GM23338 (cell line): ENCODE measurements at regions not wholly inside any gene's neighbourhood (a gene's known extent, or its start where the extent isn't known, plus 50 kb on each side); places are given as distances from the start of the nearest gene placed in this dataset.

ENCODE experiments used
- ATAC-seq: fragments of 200-7000 bp; cut with Tn5 transposase; 3 replicates; pipeline ENCODE4 v1.9.1; 2020
- DNase-seq: peaks from one replicate; pipeline ENCODE4 v3.0.0-alpha.2; 2015; ENCODE audit warnings: low spot score
- H2AFZ ChIP-seq: fragments of 200-600 bp; sonication (generic); 2 replicates; pipeline ENCODE4 v1.8.0; 2016; ENCODE audit warnings: antibody characterized with exemption, mild to moderate bottlenecking, moderate library complexity
- H3F3A ChIP-seq: fragments of 200-600 bp; sonication (generic); replicated peaks from 2 replicates; pipeline ENCODE4 v1.8.0; 2017; ENCODE audit warnings: antibody characterized with exemption, mixed run types, low read depth
- H3K27ac ChIP-seq: fragments of 200-600 bp; sonication (generic); 2 replicates; pipeline ENCODE4 v1.6.1; 2016; ENCODE audit warnings: low read depth
- H3K27me3 ChIP-seq: fragments of 200-600 bp; sonication (generic); 2 replicates; pipeline ENCODE4 v1.8.0; 2016; ENCODE audit warnings: mild to moderate bottlenecking, mixed run types, moderate library complexity; ENCODE audit not compliant: insufficient read depth
- H3K36me3 ChIP-seq: fragments of 200-600 bp; sonication (generic); 2 replicates; pipeline ENCODE4 v1.8.0; 2016; ENCODE audit warnings: mild to moderate bottlenecking; ENCODE audit not compliant: insufficient read depth
- H3K4me1 ChIP-seq: fragments of 200-600 bp; sonication (generic); 2 replicates; pipeline ENCODE4 v1.8.0; 2016; ENCODE audit warnings: mild to moderate bottlenecking, moderate library complexity; ENCODE audit not compliant: insufficient read depth
- H3K4me2 ChIP-seq: fragments of 200-600 bp; sonication (generic); 2 replicates; pipeline ENCODE4 v1.7.1; 2017; ENCODE audit warnings: mixed run types
- H3K4me3 ChIP-seq: fragments of 200-600 bp; sonication (generic); 2 replicates; pipeline ENCODE4 v1.6.1; 2016; ENCODE audit warnings: mixed run types
- H3K79me2 ChIP-seq: fragments of 200-600 bp; sonication (generic); replicated peaks from 2 replicates; pipeline ENCODE4 v1.8.0; 2017; ENCODE audit warnings: mild to moderate bottlenecking; ENCODE audit not compliant: insufficient read depth
- H3K9me2 ChIP-seq: fragments of 200-600 bp; sonication (generic); 2 replicates; pipeline ENCODE4 v1.8.0; 2017; ENCODE audit not compliant: insufficient read depth
- H4K20me1 ChIP-seq: fragments of 200-600 bp; sonication (generic); replicated peaks from 2 replicates; pipeline ENCODE4 v1.8.0; 2017; ENCODE audit warnings: mild to moderate bottlenecking; ENCODE audit not compliant: insufficient read depth
- H3K27ac Mint-ChIP-seq: 2 replicates; pipeline ENCODE4 v1.8.0; 2020; ENCODE audit warnings: inconsistent platforms, mild to moderate bottlenecking, moderate library complexity, mixed read lengths
- H3K27me3 Mint-ChIP-seq: 3 replicates; pipeline ENCODE4 v1.8.0; 2022; ENCODE audit warnings: low read depth, mild to moderate bottlenecking, moderate library complexity, mixed read lengths, inconsistent platforms; ENCODE audit not compliant: insufficient read depth, poor library complexity
- H3K36me3 Mint-ChIP-seq: 3 replicates; pipeline ENCODE4 v1.8.0; 2021; ENCODE audit warnings: low read depth, mild to moderate bottlenecking, inconsistent platforms, moderate library complexity, mixed read lengths
- H3K4me1 Mint-ChIP-seq: 3 replicates; pipeline ENCODE4 v1.8.0; 2020; ENCODE audit warnings: mild to moderate bottlenecking, inconsistent platforms, mixed read lengths
- H3K4me3 Mint-ChIP-seq: 3 replicates; pipeline ENCODE4 v1.8.0; 2021; ENCODE audit warnings: moderate library complexity, mild to moderate bottlenecking, inconsistent platforms, mixed read lengths
- H3K9me3 Mint-ChIP-seq: 3 replicates; pipeline ENCODE4 v1.8.0; 2020; ENCODE audit warnings: moderate library complexity, mild to moderate bottlenecking, inconsistent platforms, mixed read lengths
- CREB1 ChIP-seq: fragments of 250-450 bp; sonication (Bioruptor Pico); IDR thresholded peaks from 2 replicates; pipeline ENCODE4 v1.5.0; 2020; ENCODE audit warnings: low read depth, mild to moderate bottlenecking, moderate library complexity
- CTCF ChIP-seq, 2 experiments: fragments of 200-600 bp in 1 of 2; sonication (generic) in 1 of 2; conservative IDR thresholded peaks; 2 replicates each; pipeline versions ENCODE4 v1.5.1 to v1.6.1; 2016 to 2017; ENCODE audit warnings: antibody characterized with exemption in 2 of 2, low read depth in 2 of 2, mild to moderate bottlenecking in 2 of 2, moderate library complexity in 1 of 2
- EZH2 ChIP-seq: fragments of 200-600 bp; sonication (generic); IDR thresholded peaks from one replicate; pipeline ENCODE4 v1.8.0; 2017; ENCODE audit warnings: antibody characterized with exemption, mild to moderate bottlenecking, low read depth; ENCODE audit not compliant: unreplicated experiment
- EZH2phosphoT487 ChIP-seq: fragments of 200-600 bp; sonication (generic); IDR thresholded peaks from one replicate; pipeline ENCODE4 v1.8.1; 2018; ENCODE audit warnings: antibody characterized with exemption; ENCODE audit not compliant: unreplicated experiment
- JUNB ChIP-seq: IDR thresholded peaks from one replicate; pipeline ENCODE4 v1.6.1; 2016; ENCODE audit warnings: antibody characterized with exemption; ENCODE audit not compliant: unreplicated experiment
- NANOG ChIP-seq: IDR thresholded peaks from 2 replicates; pipeline ENCODE4 v1.6.1; 2016; ENCODE audit warnings: antibody characterized with exemption, borderline replicate concordance
- POLR2AphosphoS5 ChIP-seq: IDR thresholded peaks from 2 replicates; pipeline ENCODE4 v1.6.1; 2016; ENCODE audit warnings: antibody characterized with exemption, low read depth
- STAT1 ChIP-seq: IDR thresholded peaks from one replicate; pipeline ENCODE4 v1.6.1; 2016; ENCODE audit warnings: antibody characterized with exemption; ENCODE audit not compliant: unreplicated experiment
- ZNF114 ChIP-seq: fragments of 250-450 bp; sonication (Bioruptor Pico); IDR thresholded peaks from 2 replicates; pipeline ENCODE4 v1.5.0; 2020; ENCODE audit warnings: mild to moderate bottlenecking, moderate library complexity
- ZNF331 ChIP-seq: fragments of 250-450 bp; sonication (Bioruptor Pico); IDR thresholded peaks from 2 replicates; pipeline ENCODE4 v1.5.0; 2020; ENCODE audit warnings: low read depth, mild to moderate bottlenecking, moderate library complexity
- TF ChIP-seq, protein P1 (sequence below): IDR thresholded peaks from one replicate; pipeline ENCODE4 v1.6.1; 2018; ENCODE audit warnings: antibody characterized with exemption; ENCODE audit not compliant: unreplicated experiment
- TF ChIP-seq, protein P2 (sequence below): fragments of 250-450 bp; sonication (Bioruptor Pico); IDR thresholded peaks from 2 replicates; pipeline ENCODE4 v1.5.0; 2020; ENCODE audit warnings: mild to moderate bottlenecking, moderate library complexity
- TF ChIP-seq, protein P3 (sequence below): IDR thresholded peaks from 2 replicates; pipeline ENCODE4 v1.6.1; 2016; ENCODE audit warnings: antibody characterized with exemption

GRCh38 chr5:159512064-159512463 is 181.8 kb upstream of the IL12B start:
- no peak overlapping the region for H3K4me2 ChIP-seq
- no peaks in the 10 kb centered on the region for H3K27me3 ChIP-seq
- H3K36me3 ChIP-seq: no peaks in the 10 kb centered on the region
- no peaks in the 10 kb centered on the region for H3K79me2 ChIP-seq
- H3K27me3 Mint-ChIP-seq: peaks cover 4% of the 10 kb centered on the region
- H3F3A ChIP-seq: no peaks in the 10 kb centered on the region
- ATAC-seq: no peak
- TF ChIP-seq EZH2phosphoT487 (no peak), JUNB (no peak), CTCF (conservative IDR thresholded peaks at IDR 0.05; ENCODE audit: low read depth in 2 of 2) (no peak), STAT1 (no peak), NANOG (no peak), CREB1 (no peak), EZH2 (no peak), POLR2AphosphoS5 (no peak), ZNF331 (CRISPR knock-in tag) (no peak), ZNF114 (CRISPR knock-in tag) (no peak)
- TF ChIP-seq, protein P1, sequence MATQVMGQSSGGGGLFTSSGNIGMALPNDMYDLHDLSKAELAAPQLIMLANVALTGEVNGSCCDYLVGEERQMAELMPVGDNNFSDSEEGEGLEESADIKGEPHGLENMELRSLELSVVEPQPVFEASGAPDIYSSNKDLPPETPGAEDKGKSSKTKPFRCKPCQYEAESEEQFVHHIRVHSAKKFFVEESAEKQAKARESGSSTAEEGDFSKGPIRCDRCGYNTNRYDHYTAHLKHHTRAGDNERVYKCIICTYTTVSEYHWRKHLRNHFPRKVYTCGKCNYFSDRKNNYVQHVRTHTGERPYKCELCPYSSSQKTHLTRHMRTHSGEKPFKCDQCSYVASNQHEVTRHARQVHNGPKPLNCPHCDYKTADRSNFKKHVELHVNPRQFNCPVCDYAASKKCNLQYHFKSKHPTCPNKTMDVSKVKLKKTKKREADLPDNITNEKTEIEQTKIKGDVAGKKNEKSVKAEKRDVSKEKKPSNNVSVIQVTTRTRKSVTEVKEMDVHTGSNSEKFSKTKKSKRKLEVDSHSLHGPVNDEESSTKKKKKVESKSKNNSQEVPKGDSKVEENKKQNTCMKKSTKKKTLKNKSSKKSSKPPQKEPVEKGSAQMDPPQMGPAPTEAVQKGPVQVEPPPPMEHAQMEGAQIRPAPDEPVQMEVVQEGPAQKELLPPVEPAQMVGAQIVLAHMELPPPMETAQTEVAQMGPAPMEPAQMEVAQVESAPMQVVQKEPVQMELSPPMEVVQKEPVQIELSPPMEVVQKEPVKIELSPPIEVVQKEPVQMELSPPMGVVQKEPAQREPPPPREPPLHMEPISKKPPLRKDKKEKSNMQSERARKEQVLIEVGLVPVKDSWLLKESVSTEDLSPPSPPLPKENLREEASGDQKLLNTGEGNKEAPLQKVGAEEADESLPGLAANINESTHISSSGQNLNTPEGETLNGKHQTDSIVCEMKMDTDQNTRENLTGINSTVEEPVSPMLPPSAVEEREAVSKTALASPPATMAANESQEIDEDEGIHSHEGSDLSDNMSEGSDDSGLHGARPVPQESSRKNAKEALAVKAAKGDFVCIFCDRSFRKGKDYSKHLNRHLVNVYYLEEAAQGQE: no peak
- TF ChIP-seq, protein P2, sequence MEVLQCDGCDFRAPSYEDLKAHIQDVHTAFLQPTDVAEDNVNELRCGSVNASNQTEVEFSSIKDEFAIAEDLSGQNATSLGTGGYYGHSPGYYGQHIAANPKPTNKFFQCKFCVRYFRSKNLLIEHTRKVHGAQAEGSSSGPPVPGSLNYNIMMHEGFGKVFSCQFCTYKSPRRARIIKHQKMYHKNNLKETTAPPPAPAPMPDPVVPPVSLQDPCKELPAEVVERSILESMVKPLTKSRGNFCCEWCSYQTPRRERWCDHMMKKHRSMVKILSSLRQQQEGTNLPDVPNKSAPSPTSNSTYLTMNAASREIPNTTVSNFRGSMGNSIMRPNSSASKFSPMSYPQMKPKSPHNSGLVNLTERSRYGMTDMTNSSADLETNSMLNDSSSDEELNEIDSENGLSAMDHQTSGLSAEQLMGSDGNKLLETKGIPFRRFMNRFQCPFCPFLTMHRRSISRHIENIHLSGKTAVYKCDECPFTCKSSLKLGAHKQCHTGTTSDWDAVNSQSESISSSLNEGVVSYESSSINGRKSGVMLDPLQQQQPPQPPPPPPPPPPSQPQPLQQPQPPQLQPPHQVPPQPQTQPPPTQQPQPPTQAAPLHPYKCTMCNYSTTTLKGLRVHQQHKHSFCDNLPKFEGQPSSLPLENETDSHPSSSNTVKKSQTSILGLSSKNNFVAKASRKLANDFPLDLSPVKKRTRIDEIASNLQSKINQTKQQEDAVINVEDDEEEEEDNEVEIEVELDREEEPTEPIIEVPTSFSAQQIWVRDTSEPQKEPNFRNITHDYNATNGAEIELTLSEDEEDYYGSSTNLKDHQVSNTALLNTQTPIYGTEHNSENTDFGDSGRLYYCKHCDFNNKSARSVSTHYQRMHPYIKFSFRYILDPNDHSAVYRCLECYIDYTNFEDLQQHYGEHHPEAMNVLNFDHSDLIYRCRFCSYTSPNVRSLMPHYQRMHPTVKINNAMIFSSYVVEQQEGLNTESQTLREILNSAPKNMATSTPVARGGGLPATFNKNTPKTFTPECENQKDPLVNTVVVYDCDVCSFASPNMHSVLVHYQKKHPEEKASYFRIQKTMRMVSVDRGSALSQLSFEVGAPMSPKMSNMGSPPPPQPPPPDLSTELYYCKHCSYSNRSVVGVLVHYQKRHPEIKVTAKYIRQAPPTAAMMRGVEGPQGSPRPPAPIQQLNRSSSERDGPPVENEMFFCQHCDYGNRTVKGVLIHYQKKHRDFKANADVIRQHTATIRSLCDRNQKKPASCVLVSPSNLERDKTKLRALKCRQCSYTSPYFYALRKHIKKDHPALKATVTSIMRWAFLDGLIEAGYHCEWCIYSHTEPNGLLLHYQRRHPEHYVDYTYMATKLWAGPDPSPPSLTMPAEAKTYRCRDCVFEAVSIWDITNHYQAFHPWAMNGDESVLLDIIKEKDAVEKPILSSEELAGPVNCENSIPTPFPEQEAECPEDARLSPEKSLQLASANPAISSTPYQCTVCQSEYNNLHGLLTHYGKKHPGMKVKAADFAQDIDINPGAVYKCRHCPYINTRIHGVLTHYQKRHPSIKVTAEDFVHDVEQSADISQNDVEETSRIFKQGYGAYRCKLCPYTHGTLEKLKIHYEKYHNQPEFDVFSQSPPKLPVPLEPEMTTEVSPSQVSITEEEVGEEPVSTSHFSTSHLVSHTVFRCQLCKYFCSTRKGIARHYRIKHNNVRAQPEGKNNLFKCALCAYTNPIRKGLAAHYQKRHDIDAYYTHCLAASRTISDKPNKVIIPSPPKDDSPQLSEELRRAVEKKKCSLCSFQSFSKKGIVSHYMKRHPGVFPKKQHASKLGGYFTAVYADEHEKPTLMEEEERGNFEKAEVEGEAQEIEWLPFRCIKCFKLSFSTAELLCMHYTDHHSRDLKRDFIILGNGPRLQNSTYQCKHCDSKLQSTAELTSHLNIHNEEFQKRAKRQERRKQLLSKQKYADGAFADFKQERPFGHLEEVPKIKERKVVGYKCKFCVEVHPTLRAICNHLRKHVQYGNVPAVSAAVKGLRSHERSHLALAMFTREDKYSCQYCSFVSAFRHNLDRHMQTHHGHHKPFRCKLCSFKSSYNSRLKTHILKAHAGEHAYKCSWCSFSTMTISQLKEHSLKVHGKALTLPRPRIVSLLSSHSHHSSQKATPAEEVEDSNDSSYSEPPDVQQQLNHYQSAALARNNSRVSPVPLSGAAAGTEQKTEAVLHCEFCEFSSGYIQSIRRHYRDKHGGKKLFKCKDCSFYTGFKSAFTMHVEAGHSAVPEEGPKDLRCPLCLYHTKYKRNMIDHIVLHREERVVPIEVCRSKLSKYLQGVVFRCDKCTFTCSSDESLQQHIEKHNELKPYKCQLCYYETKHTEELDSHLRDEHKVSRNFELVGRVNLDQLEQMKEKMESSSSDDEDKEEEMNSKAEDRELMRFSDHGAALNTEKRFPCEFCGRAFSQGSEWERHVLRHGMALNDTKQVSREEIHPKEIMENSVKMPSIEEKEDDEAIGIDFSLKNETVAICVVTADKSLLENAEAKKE (CRISPR knock-in tag): no peak
- TF ChIP-seq, protein P3, sequence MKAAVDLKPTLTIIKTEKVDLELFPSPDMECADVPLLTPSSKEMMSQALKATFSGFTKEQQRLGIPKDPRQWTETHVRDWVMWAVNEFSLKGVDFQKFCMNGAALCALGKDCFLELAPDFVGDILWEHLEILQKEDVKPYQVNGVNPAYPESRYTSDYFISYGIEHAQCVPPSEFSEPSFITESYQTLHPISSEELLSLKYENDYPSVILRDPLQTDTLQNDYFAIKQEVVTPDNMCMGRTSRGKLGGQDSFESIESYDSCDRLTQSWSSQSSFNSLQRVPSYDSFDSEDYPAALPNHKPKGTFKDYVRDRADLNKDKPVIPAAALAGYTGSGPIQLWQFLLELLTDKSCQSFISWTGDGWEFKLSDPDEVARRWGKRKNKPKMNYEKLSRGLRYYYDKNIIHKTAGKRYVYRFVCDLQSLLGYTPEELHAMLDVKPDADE: no peak
- H3K4me1 Mint-ChIP-seq: peaks cover 8% of the 10 kb centered on the region; the same call in 2 of the 3 replicates
- H3K4me3 Mint-ChIP-seq: no peak overlapping the region
- no peaks in the 10 kb centered on the region for H4K20me1 ChIP-seq
- H3K4me1 ChIP-seq: no peaks in the 10 kb centered on the region
- H3K4me3 ChIP-seq: no peak overlapping the region
- H2AFZ ChIP-seq: no peak overlapping the region
- DNase-seq: no peak
- H3K36me3 Mint-ChIP-seq: no peaks in the 10 kb centered on the region
- no peak overlapping the region for H3K27ac ChIP-seq
- H3K9me2 ChIP-seq: 0 out of 2 replicates have a peak, but pooled peaks cover 3% of the 10 kb centered on the region
- no peak overlapping the region; the same call in 1 of the 2 replicates for H3K27ac Mint-ChIP-seq
- H3K9me3 Mint-ChIP-seq: no peaks in the 10 kb centered on the region
